AG09309 (cell line): ENCODE measurements at regions not wholly inside any gene's neighbourhood (a gene's known extent, or its start where the extent isn't known, plus 50 kb on each side); places are given as distances from the start of the nearest gene placed in this dataset.

Source experiments
- DNase-seq: peaks from one replicate; pipeline ENCODE4 v3.0.0-alpha.2; 2010; ENCODE audit warnings: low read depth
- H3K4me3 ChIP-seq: 2 replicates; pipeline ENCODE4 v1.5.1; 2011; ENCODE audit warnings: mild to moderate bottlenecking, low read depth, low read length, moderate library complexity; ENCODE audit not compliant: control insufficient read depth
- TF ChIP-seq, protein P1 (sequence below): IDR thresholded peaks from 2 replicates; pipeline ENCODE4 v1.5.1; 2011; ENCODE audit warnings: mild to moderate bottlenecking, low read depth, low read length, inconsistent platforms; ENCODE audit not compliant: insufficient read depth, control insufficient read depth; ENCODE audit errors: missing control alignments

DNA sequence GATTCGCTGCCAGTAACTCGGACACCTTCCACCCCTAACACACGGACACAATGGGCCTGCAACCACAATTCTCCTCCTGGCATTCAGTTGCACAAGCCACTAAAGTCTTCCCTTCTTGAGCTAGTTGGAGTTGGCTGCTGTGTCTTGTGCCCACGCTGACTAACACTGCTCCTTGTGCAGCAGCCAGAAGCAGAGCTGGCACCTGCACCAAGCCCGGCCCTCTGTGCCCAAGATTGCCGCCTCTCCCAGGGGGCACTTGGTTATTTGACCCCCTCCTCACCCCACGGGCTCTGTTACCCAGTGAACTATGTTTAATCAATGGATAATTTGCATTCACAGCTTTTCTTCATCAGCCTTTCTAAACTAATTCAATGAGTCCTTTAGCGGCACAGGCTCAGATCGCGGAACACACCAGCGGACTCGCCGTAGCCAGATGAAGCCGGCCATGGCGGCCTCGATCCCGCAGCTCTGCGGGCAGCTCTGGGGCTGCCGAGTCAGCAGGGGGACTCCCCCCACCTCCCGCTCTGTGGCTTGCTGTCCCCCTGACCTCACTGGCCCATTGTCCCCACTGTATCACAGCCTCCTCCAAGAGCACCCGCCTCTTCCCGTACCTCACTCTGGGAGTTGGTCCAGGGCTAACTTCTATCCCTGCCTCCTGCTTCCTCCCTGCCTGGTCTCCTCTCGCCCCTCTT is 94.8 kb upstream of the AFDN start:
- no peak for DNase-seq
- TF ChIP-seq, protein P1, sequence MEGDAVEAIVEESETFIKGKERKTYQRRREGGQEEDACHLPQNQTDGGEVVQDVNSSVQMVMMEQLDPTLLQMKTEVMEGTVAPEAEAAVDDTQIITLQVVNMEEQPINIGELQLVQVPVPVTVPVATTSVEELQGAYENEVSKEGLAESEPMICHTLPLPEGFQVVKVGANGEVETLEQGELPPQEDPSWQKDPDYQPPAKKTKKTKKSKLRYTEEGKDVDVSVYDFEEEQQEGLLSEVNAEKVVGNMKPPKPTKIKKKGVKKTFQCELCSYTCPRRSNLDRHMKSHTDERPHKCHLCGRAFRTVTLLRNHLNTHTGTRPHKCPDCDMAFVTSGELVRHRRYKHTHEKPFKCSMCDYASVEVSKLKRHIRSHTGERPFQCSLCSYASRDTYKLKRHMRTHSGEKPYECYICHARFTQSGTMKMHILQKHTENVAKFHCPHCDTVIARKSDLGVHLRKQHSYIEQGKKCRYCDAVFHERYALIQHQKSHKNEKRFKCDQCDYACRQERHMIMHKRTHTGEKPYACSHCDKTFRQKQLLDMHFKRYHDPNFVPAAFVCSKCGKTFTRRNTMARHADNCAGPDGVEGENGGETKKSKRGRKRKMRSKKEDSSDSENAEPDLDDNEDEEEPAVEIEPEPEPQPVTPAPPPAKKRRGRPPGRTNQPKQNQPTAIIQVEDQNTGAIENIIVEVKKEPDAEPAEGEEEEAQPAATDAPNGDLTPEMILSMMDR = no peak
- no peak overlapping the region for H3K4me3 ChIP-seq

DNA sequence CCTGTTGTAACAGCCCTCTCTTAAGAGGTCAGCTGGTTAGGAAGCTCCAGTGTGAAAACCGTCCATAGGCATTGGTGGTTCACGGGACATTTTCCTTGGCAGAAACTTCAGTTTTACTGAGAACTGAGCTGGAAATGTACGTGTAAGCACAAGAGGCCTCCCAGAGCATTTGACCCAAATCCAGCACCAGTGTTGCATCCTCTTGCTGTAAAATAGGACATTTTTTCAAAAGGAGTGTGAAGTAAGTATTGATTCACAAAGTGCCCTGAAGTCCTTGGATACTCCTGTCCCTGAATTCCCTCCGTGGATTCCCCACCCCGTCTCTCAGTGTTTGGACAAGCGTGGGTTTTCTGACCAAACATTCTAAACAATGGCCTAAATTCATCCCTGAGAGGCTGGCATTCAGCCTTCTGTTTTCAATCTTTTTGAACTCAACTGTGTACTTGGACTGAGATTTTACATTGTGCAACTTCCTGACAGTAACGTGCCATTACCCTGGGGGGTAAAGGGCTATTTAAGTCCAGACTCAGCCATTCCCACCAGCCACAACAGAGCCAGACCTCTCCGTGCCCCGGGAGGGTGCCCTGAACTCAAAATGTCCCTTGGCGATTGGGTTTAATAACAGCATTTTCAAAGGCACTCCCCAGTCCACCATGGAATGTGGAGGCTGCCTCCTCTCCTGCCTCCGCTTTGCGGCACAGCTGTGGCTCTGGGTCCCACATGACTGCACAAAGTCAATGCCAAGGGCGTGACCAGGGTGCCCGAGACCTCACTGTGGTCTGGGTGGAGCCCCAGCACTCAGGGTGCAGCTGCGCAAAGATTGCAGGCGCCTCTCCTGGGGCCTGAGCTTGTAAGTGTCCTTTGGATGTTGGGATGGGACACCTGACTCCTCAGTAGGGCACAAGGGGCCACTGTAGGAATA is 92.7 kb upstream of the AFDN start:
- DNase-seq = no peak
- TF ChIP-seq, protein P1 = no peak
- H3K4me3 ChIP-seq = no peak overlapping the region

DNA sequence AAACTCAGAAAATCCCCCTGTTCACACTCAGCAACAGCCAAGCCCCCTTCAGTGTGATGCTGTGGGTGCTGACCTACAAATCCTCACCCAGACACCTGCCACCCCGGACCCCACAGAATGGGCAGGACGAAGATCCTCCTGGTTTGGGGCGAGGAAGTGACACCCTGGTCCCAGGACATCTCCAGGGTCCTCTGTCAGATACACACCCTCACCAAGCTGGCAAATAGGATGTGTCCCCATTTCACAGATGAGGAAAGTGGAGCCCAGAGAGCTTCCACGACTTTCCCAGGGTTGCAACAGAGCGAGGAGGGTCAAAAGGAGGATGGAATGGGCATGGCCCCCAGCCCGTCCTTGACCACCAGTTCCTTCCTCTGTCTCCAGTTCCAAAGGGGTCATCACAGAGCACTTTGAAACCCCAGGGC is 92.0 kb upstream of the AFDN start:
- no peak for DNase-seq
- no peak overlapping the region for H3K4me3 ChIP-seq
- TF ChIP-seq, protein P1 = no peak

DNA sequence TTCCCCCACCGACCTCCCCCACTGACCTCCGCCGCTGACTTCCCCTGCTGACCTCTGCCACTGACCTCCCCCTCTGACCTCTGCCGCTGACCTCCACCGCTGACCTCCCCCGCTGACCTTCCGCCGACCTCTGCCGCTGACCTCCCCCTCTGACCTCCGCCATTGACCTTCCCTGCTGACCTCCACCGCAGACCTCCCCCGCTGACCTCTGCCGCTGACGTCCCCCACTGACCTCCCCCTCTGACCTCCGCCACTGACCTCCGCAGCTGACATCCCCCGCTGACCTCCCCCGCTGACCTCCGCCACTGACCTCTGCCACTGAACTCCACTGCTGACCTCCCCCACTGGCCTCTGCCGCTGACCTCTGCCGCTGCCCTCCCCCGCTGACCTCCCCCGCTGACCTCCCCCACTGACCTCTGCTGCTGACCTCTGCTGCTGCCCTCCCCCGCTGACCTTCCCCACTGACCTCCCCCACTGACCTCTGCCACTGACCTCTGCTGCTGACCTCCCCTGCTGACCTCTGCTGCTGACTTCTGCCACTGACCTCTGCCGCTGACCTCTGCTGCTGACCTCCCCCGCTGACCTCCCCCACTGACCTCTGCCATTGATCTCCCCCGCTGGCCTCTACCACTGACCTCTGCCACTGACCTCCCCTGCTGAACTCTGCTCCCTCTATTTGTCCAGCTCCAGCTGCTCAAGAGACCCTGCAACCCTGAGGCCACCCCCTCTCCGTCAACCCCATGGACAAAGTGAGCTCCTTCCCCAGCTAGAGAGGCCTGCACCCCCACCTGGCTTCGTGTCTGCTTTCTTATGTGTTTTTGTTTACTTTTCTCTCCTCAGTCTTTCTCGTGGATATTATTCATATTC is 91.4 kb upstream of the AFDN start:
- no peak overlapping the region for H3K4me3 ChIP-seq
- TF ChIP-seq, protein P1 = no peak
- no peak for DNase-seq

DNA sequence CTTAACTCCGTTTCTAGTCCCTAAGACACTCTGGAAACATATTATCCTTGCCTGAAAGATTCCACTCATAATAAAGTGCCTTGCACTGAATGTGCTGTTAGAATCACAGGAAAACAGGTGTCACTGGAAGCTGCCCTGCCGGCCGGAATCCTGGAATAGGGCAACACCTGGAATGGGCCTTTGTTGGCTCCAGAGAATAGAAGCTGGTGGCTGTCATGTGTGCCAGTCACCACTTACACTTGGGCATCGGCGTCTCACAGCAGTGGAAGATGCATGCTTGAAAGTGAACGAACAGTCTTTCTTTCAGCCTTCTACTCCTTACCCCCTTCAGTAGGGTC is 90.8 kb upstream of the AFDN start:
- H3K4me3 ChIP-seq = no peak overlapping the region
- TF ChIP-seq, protein P1 = no peak
- no peak for DNase-seq

DNA sequence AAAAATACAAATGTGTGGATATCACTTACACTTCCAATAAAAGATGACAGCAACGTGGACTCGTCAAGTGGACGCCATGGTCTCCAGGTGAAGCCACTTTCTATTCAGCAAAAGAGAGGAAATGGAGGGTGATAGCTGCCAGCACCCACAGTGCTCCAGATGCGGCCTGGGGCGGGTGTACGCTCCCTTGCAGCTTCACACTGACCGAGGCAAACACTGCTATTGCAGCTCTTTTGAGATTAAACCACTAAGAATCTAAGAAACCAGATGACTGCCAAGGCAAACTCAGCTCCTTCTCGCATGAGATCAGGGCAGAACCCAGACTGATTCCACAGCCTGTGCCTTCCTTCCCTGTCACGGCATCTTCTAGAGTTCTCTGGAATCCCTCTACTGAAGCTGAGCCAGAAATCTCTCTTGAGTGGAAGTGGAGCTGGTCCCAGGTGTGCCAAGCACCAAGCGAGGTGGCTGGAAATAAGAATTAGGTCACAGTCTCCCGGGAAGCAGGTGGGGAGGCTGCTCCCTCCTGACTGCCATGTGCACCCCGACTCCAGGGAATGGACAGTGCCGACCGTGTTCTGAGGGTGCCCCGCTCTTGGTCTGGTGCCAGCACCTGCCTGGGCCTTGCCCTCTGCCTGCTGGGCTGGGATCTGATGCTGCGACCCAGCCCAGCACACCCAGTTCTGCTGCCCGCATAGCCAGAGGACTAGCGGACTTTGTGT is 90.1 kb upstream of the AFDN start:
- TF ChIP-seq, protein P1 = no peak
- no peak for DNase-seq
- no peak overlapping the region for H3K4me3 ChIP-seq
